GM21786 (cell line): ENCODE measurements at regions not wholly inside any gene's neighbourhood (a gene's known extent, or its start where the extent isn't known, plus 50 kb on each side); places are given as distances from the start of the nearest gene placed in this dataset.

Experiments used
- ATAC-seq: cut with Tn5 transposase; IDR thresholded peaks from one replicate; pipeline ENCODE4 v1.9.1; 2021; ENCODE audit not compliant: unreplicated experiment

- no peak for ATAC-seq
Measured at GRCh38 chr5:44868541-44868940, 59.8 kb downstream of the MRPS30 start.

DNA sequence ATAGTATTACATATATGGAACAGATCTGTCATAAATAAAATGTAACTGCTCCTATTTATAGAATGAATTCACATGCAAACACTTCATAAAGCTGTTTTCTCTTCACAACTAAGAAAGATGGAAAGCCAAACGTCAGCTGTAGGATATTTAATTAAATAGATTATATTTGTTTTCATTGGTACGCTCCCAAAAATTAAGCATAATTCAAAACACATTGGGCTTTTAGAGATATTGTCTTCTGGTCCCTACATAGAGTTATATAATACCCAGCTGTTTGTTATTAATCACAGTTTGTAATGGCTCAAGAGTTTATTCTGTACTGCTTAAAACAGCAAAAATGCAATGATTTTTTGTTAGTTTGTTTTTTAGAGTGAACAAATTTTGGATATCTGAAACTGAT lies 61.2 kb downstream of the MRPS30 start:
- ATAC-seq = no peak

DNA sequence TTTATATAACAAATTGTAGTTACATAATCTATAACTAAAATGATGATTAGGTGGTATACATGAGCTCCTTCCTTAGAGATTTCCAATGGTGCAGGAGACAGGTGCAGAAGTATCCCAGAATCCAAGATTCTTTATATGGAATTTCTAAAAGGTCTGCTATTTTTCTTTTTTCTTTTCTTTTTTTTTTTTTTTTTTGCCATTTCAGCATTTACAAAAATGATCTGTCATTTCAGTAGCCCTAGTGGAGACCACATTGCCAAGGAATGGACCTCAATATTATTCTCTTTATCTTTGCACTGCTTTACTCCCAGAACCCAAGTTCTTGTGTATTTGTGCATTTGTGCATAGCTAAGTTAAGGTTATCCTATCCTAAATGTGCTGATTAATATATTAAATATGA lies 61.7 kb downstream of the MRPS30 start:
- ATAC-seq = no peak

DNA sequence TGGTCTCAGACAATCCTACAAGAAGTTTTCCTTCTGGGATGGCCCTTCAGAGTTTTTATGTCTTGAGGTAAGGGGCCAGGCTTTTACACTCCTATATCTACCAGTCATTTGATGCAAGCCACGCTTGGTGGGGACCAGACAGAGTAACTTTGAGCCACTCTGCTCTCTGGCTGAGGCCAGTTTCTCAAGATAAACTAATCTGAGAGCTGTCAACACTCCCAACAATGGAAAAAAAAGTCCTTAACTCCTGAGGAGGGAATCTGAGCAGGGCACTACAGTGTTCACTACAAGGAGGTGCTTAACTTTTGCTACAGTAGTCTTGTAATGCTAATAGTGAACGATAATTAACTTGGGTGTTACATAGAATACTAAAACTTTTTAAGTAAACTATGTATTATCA lies 62.7 kb downstream of the MRPS30 start:
- no peak for ATAC-seq

GRCh38 chr5:44875661-44876605 lies 67.2 kb downstream of the MRPS30 start:
- peak; percentile 100 for ATAC-seq

GRCh38 chr5:44881266-44881665 lies 72.5 kb downstream of the MRPS30 start:
- ATAC-seq = no peak

DNA sequence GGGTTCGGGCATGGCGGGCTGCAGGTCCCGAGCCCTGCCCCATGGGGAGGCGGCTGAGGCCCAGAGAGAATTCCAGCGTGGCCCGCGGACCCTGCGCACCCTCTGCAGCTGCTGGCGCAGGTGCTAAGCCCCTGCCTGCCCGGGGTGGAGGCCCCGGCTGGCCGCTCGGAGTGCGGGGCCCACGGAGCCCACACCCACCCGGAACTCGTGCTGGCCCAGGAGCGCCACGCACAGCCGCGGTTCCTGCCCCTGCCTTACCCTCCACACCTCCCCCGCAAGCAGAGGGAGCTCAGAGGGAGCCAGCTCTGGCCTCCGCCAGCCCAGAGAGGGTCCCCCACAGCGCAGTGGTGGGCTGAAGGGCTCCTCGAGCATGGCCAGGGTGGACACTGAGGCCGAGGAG lies 75.3 kb downstream of the MRPS30 start:
- ATAC-seq = no peak

DNA sequence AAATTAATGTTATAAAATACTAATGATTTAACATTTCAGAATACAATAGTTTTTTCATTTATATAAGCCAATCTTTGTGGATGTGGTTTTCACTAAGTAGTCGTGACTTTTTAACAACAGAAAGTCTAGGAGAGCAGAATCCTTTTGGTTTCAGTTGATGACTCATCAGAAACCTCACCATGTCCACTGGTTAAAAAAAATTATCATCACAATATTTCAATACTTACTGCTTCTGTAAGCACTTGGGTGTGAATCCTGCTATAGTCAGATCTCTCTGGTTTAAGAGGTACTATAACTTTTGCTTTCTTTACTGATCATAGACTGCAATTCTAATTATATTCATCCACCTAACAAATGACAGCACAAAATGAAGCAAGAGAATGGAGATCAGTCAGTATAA lies 77.2 kb downstream of the MRPS30 start:
- ATAC-seq = peak; percentile 94

DNA sequence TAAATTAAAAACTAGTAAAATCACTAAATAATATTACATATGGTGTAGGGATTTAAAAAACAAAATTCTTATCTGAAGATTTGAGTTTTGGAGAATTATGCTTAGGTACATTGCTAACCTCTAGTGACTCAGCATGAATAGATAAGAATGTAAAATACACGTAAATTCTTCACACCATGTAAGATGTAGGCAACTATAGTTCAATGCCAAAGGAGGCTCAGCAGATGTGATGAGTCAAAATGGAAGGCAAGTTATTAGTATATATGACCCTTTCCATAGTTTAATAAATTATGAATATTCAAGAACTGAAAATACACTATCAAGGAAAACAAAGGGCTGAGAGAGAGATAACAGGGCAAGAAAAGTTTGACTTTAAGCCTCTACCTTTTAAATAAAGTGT lies 79.0 kb downstream of the MRPS30 start:
- ATAC-seq = peak; percentile 28

DNA sequence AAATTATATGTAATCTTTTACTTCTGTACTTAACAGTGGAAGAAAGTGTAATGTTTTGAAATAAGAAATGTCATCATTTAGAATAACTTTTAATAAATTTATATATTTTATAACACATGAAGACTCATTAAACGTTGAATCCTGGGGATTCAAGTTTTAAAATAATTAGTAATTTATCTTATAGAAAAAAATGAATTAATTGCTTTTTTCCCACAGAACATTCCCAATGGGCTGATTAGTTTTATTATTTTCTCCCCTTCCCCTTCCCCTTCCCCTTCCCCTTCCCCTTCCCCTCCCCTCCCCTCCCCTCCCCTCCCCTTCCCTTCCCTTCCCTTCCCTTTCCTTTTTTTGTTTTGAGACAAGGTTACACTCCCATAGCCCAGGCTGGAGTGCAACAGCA lies 79.7 kb downstream of the MRPS30 start:
- ATAC-seq = no peak

GRCh38 chr5:44891116-44891515 lies 82.4 kb downstream of the MRPS30 start:
- no peak for ATAC-seq

DNA sequence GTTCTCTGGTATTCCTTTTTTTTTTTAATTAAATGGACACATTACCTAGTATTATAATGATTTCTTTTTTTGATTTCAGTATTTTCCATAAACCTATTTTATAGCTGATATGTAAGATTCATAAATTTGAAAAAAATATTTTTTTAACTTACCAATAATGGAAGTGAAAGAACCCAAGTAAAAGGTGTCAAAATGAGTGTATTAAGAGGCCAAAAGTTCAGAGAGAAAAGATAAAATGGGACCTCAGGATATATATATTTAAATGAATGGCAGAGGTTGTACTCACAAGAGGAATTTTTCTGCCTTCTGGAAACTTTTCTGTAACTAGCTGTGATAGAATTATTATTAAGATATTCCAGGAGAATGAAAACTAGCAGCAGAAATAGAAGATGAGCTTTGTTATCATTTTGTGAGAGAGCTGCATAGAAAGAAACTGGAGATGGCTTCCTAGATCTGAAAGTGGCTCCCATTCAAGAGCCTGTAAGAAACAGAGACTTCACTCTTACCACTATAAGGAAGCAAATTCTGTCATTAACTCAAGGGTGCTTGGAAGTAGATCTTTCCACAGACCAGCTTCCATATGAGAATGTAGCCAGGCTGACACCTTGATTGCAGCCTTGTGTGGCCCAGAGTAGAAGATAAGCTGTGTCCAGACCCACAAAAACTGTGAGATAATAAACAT lies 91.7 kb downstream of the MRPS30 start:
- ATAC-seq = peak; percentile 47

DNA sequence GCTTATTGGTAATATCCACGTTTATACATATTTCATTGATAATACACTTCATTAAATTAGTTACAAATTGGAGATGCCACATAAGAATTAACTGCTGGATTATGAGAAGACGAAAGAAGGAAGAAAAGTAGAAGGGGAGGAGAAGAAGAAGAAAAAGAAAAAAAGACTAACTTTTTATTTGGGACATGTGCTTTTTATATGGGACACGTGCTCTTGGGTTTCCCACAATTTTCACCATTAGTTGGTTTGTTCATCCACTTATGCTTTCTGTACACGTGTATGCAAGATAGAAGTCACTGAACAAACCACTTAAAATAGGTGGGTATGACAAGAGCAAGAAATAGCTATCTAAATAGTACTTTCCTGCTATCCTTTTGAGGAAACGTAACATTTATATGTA lies 98.6 kb downstream of the MRPS30 start:
- no peak for ATAC-seq

DNA sequence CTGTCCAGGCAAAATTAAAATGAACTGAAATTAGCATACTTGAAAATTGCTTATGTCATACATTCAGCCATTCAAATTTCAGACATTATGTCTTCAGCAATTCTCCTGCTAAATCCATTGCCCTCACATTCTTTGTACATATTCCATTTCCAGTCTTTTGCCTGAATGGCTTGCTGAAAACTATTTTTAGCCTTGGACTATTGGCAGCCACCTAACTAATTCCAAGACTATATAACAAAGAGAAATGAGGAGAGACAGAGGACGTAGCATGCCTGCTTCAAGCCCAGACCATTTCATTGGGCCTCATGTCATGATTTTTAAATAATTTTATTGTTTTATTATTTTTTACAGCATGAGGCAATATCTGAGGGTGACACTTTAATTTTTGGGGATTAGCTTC lies 100.3 kb downstream of the MRPS30 start:
- no peak for ATAC-seq

- ATAC-seq = no peak
Measured at GRCh38 chr5:44911501-44911900, 102.8 kb downstream of the MRPS30 start.

GRCh38 chr5:44914221-44914620 lies 105.5 kb downstream of the MRPS30 start:
- ATAC-seq = no peak

- ATAC-seq = no peak
Measured at GRCh38 chr5:44919560-44919959, 110.8 kb downstream of the MRPS30 start.

DNA sequence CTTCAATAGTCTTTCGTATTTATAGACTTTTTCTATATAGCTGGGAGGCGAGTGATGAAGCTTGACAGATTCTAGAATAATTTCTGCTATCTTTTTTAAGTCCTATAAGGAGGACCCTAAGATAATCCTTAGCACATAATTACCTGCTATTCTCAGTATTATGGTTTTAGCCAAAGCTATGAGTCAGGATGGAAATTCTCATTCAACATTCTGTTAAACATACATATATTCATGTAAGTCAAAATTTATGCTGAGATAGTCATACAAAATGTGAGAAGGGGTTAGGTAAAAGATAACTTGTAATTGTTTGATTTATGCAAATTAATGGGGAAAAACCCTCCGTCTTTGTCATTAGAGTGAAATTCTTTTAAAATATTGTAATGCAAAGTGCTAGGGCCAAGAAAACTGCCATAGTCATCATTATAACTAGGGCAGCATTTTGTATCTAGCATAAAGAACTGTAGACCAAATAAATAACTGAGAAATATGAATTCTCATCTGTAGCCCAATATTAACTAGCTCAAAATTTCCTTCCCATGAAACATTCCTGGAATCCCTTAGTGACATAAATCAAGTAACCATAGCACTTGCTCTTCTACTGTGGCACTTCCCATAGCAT lies 118.5 kb downstream of the MRPS30 start:
- no peak for ATAC-seq

GRCh38 chr5:44932922-44933585 lies 124.3 kb downstream of the MRPS30 start:
- peak; percentile 98 for ATAC-seq

GRCh38 chr5:44933686-44934085 lies 124.9 kb downstream of the MRPS30 start:
- peak; percentile 11 for ATAC-seq

- no peak for ATAC-seq
Measured at GRCh38 chr5:44935262-44935661, 126.5 kb downstream of the MRPS30 start.
